NCI-H774 (cell line): ENCODE measurements at regions not wholly inside any gene's neighbourhood (a gene's known extent, or its start where the extent isn't known, plus 50 kb on each side); places are given as distances from the start of the nearest gene placed in this dataset.

ENCODE experiments used
- DNase-seq: peaks from one replicate; lab custom pipeline; 2025; lab: John Stamatoyannopoulos, UW

DNA sequence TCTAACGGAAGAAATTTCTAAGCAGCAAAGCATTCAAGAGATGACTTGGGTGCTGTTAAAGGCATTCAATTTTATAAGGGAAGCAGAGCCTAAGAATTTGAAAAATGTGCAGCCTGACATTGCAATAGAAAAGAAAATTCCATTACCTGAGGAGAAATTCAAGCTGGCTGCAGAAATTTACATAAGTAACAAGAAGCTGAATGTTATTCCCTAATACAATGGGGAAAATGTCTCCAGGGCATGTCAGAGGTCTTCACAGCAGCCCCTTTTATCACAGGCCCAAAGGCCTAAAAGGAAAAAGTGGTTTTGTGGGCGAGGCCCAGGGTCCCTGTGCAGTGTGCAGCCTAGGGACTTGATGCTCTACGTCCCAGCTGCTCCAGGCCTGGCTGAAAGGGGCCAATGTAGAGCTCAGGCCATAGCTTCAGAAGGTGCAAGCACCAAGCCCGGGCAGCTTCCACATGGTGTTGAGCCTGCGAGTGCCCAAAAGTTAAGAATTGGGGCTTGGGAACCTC is 306.7 kb downstream of the RDH14 start:
- DNase-seq: no peak

DNA sequence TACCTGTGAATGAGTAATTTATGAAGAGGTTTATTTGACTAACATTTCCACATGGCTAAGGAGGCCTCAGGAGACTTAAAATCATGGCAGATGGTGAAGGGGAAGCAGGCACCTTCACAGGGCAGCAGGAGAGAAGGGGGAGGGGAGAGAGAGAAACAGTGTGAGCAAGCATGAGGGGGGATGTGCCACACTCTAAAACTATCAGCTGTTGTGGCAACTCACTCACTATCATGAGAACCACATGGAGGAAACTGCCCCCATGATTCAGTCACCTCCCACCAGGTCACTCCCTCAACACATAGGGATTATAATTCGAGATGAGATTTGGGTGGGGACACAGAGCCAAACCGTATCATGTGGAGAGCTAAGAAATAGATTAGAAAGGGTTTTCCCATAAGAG is 309.0 kb downstream of the RDH14 start:
- no peak for DNase-seq

- DNase-seq: peak; percentile 51
Measured at GRCh38 chr2:18247282-18248110, 313.0 kb downstream of the RDH14 start.

DNA sequence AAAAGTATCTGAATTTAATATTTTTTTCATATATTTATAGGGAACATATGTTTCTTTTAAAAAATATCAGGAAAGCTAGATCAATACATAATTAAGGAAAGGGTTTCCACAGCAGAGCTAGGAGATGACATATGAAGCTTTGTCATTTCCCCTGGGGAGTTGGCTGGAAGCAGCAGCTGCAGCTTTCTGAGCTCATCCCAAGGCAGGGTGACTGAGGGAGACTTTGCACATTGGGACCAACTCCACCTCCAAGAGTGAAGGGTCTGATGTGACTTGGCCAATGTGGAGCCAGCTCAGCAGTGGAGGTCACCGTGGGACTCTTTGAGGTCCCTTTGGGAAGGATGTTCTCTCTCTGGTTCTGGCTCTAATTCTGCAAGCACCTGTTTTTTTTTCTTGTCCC is 315.1 kb downstream of the RDH14 start:
- DNase-seq: no peak

DNA sequence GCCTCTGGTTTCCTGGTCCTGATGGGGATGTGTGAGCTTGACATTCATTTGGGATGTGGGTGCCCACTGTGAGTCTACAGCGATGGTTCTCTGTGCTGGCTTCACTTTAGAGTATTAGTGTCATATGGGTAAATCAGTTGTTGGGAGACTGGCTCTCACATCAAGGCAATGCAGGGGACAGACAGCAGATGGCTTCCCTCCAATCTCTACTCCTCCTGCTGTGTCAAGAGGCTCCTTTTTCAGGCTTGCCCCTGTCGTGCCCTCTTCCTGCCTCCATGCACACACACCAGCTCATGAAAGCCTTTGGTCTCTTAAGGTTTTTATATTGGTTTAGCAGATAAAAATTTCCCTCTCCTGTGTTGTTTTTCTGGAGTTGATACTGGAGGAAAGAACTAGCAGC is 315.6 kb downstream of the RDH14 start:
- DNase-seq: no peak

DNA sequence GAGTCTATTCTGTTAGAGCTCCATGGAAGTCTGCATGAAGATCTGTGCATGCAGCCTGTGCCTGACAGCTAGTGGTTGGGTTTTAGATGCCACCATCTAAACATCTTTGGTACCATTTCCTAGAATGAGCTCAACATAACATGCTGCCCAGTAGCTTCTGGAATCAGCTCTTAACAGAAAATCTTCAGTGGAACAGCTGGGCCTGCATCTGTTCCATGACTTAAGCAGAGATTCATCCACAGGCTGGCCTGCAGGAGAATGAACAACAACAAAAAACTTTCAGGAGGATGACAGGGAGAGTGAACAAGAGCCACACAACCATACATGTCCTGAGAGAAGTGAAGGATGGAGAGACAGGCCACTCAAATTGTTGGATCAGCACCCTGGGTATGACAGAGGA is 316.6 kb downstream of the RDH14 start:
- DNase-seq: no peak

GRCh38 chr2:18242716-18243115 is 317.7 kb downstream of the RDH14 start:
- DNase-seq: no peak

- DNase-seq: no peak
Measured at GRCh38 chr2:18238209-18238608, 322.2 kb downstream of the RDH14 start.

GRCh38 chr2:18237298-18237697 is 323.2 kb downstream of the RDH14 start:
- no peak for DNase-seq

DNA sequence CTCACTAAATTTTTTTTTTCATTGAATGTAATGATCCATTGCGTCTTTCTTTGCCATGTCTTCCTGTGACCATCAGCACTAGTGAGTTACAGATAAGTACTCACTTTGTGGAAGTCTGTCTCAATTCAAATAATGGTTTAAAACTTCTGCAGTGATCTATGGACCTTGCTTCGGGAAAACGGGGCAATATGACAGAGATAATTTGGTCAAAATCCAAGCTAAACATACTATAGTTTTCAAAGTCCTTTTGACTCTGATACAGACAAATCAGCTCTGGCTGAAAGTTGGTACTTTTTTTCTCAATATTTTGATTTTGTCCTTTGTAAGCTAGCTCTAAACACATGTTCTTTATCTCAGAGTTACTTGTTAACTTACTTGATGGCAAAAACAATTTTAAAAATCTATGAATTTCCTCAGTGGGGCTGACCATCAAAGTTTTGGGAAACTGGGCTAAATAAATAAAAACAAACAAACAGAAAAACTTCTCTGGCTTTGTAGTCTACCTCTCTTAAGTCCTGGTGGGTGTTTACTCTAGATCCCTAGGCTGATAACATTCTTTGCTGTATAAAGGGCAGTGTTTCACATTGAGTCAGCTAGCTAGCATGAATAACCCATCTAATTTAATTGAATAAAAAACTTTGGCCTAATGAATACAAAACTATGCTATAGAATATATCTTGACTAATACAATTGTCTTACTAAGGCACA is 327.6 kb downstream of the RDH14 start:
- no peak for DNase-seq

GRCh38 chr2:18230668-18231067 is 329.8 kb downstream of the RDH14 start:
- no peak for DNase-seq

GRCh38 chr2:18219676-18220075 is 340.8 kb downstream of the RDH14 start:
- DNase-seq: no peak

DNA sequence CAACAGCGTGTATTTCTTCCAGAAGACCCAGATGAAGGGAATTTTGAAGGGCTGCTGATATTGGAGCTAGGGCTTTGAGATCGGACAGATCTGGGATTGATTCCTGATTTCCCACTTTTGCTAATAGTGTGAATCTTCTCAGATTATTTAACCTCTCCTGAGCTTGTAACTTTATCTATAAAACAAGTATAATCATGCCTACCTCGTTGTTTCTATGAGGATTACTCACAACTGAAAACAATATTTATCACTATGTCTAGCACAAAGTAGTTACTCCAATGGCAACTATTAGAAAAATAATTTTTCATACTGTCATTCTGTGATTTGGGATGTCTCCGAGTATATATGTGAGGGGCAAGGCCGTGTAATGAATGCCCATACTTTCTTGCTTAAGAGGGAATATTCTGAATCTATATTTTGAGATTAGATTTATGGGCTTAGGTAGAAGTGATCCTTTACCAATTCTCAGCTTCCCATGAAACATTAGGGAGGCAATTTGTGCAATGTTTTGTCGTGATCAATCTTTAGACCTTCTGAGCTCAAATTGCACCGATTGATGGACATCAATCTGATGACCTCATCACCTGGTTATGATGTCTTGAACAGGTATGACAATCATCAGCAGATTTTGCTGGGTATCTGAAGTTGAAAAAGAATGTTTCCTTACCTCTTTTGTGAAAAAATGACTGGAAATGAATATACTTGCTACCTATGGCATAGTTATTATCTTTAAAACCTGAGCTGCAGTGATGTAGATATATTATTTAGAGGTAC is 339.9 kb downstream of the KCNS3 start:
- DNase-seq: no peak

DNA sequence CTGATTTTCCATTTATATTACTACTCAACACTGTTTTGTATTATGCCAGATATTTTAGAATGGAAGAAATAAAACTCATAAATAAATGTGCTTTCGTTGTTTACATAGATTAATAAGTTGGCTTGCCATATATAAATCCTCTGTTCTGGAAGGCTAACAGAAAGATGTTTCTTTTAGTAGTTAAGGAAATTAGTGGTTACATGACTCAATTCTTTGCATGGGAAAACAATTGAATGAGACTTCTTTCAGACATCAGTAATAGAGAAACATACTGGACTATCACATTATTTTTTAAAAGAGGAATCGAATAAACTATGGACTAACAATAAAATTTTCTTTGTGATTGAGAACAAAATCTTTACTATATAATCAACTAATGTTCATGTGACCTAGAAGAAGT is 336.5 kb downstream of the KCNS3 start:
- no peak for DNase-seq

DNA sequence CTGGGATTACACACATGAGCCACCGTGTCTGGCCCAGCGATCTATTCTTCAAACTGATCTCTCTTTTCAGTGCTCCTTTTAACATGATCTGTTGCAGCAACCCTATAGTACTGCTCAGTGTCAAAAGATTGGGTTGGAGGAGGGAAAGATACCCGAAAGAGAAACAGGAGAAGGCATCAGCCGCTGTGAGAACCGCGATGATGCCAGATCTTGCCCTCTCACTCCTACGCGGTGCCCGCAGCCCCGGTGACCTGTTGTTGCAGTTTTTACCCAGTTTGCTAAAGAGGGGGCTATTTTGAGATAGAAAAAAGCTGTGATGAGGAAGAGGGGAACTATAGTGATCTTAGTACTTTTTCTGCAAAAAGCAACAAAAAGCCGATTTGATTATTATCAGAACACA is 335.5 kb downstream of the KCNS3 start:
- no peak for DNase-seq

DNA sequence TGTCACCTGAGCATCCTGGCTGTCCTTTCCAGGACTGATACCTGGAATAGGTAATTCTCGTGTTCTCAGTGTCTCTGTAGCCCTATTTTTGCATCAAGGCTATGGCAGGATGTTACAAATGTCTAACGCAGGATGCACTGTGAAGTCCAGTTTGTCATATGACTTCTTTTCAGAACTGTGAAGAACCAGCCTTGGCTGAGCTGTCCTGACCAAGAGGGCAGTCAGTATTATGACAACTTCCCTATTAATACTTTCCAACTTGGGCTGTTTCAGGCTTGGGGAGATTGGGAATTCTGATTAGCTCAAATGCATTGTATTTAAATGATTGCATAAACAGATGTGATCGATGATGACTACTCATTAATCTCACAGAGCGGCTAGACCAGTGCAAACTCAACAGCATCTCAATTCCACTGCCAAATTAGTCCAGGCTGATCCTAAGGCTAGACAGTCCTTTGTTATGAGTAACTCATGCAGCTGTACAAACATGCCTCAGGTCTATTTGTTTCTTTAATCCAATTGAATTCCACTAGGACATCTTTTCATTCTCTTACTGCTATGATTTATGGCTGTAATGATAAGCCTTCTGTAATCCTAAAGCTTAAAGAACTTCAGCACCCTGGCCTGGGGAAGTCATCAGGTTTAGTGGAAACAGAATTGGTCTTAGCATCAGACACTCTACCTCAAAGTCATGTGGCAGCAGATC is 331.6 kb downstream of the KCNS3 start:
- peak; percentile 48 for DNase-seq

GRCh38 chr2:18208956-18209355 is 330.5 kb downstream of the KCNS3 start:
- no peak for DNase-seq

DNA sequence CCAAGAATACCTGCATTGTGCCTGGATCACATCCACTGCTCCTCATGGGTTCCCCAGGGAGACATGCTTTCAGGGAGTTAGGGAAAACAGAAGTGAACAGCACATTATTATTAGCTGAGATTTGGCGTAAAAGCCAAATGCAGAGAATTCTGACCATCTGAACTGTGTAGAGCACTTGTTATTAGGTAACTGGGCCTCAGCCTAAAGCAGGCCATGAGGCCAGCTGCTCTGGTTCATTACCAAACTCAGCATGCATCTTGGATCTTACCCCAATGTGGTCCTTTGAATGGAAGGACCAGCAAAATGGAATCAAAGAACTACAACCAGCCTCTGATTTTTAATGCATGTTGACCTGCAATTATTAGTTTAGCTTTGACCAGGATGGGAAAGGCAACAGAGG is 322.3 kb downstream of the KCNS3 start:
- DNase-seq: no peak

GRCh38 chr2:18198677-18199076 is 320.2 kb downstream of the KCNS3 start:
- DNase-seq: no peak

GRCh38 chr2:18194161-18194560 is 315.7 kb downstream of the KCNS3 start:
- no peak for DNase-seq

GRCh38 chr2:18186816-18187613 is 308.5 kb downstream of the KCNS3 start:
- no peak for DNase-seq
